Ishikawa (cell line): ENCODE measurements at regions not wholly inside any gene's neighbourhood (a gene's known extent, or its start where the extent isn't known, plus 50 kb on each side); places are given as distances from the start of the nearest gene placed in this dataset.

Experiments used
- CEBPB ChIP-seq: IDR thresholded peaks from 2 replicates; pipeline ENCODE4 v1.6.1; 2012
- CREB1 ChIP-seq: IDR thresholded peaks from 2 replicates; pipeline ENCODE4 v1.6.1; 2012; ENCODE audit warnings: low read depth
- EGR1 ChIP-seq: IDR thresholded peaks from 2 replicates; pipeline ENCODE4 v1.6.1; 2012
- EP300 ChIP-seq: IDR thresholded peaks from 2 replicates; pipeline ENCODE4 v1.6.1; 2012; ENCODE audit warnings: borderline replicate concordance
- NFIC ChIP-seq: IDR thresholded peaks from 2 replicates; pipeline ENCODE4 v1.6.1; 2012
- RAD21 ChIP-seq: IDR thresholded peaks from 2 replicates; pipeline ENCODE4 v1.6.1; 2012; ENCODE audit warnings: low read depth
- TAF1 ChIP-seq: IDR thresholded peaks from 2 replicates; pipeline ENCODE4 v1.6.1; 2012; ENCODE audit warnings: low read depth, mild to moderate bottlenecking
- TCF12 ChIP-seq: IDR thresholded peaks from 2 replicates; pipeline ENCODE4 v1.6.1; 2012; ENCODE audit warnings: low read depth
- TEAD4 ChIP-seq: IDR thresholded peaks from 2 replicates; pipeline ENCODE4 v1.6.1; 2012
- USF1 ChIP-seq: IDR thresholded peaks from 2 replicates; pipeline ENCODE4 v1.6.1; 2012
- YY1 ChIP-seq: IDR thresholded peaks from 2 replicates; pipeline ENCODE4 v1.6.1; 2012; ENCODE audit warnings: low read depth
- TF ChIP-seq, protein P1 (sequence below): IDR thresholded peaks from 2 replicates; pipeline ENCODE4 v1.6.1; 2012; ENCODE audit warnings: low read depth, mild to moderate bottlenecking
- TF ChIP-seq, protein P2 (sequence below): IDR thresholded peaks from 2 replicates; pipeline ENCODE4 v1.6.1; 2012

DNA sequence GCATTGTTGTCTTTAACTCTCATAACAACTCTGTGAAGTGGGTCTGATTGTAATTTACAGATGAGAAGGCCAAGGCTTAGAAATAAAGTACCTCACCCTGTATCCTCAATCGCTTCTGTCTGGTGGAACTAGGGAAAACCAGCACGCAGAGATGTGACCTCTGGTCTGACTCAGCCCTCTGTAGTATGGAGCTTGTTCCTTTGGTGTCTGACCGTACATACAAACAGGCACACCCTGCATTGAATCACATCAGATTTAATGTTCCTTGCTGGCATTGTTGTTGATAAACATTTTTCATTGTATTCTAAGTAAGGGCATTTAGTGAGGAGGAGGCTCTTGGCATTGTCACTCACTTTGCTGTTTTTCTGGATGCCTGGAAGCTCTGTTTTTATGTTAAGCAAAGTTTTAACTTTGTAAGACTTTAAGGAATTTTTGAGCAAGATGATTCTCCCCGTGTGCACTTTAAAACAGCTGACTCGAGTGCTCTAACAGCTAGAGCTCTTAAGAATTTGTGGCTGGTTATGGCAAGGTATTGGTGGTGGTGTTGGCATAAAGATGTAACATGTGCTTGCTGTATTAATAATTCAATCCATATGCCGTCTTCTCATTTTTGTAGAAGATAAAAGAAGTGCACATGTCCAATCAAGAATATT lies 89.0 kb upstream of the SPATA13 start:
- TF ChIP-seq CREB1 = no peak
- TF ChIP-seq, protein P1, sequence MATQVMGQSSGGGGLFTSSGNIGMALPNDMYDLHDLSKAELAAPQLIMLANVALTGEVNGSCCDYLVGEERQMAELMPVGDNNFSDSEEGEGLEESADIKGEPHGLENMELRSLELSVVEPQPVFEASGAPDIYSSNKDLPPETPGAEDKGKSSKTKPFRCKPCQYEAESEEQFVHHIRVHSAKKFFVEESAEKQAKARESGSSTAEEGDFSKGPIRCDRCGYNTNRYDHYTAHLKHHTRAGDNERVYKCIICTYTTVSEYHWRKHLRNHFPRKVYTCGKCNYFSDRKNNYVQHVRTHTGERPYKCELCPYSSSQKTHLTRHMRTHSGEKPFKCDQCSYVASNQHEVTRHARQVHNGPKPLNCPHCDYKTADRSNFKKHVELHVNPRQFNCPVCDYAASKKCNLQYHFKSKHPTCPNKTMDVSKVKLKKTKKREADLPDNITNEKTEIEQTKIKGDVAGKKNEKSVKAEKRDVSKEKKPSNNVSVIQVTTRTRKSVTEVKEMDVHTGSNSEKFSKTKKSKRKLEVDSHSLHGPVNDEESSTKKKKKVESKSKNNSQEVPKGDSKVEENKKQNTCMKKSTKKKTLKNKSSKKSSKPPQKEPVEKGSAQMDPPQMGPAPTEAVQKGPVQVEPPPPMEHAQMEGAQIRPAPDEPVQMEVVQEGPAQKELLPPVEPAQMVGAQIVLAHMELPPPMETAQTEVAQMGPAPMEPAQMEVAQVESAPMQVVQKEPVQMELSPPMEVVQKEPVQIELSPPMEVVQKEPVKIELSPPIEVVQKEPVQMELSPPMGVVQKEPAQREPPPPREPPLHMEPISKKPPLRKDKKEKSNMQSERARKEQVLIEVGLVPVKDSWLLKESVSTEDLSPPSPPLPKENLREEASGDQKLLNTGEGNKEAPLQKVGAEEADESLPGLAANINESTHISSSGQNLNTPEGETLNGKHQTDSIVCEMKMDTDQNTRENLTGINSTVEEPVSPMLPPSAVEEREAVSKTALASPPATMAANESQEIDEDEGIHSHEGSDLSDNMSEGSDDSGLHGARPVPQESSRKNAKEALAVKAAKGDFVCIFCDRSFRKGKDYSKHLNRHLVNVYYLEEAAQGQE = no peak
- TF ChIP-seq TAF1 = no peak
- no peak for TF ChIP-seq YY1
- TF ChIP-seq TCF12 = no peak
- TF ChIP-seq USF1 = no peak
- TF ChIP-seq RAD21 = no peak
- no peak for TF ChIP-seq TEAD4
- TF ChIP-seq, protein P2, sequence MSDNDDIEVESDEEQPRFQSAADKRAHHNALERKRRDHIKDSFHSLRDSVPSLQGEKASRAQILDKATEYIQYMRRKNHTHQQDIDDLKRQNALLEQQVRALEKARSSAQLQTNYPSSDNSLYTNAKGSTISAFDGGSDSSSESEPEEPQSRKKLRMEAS = no peak
- no peak for TF ChIP-seq EGR1
- TF ChIP-seq EP300 = no peak
- TF ChIP-seq CEBPB = no peak
- TF ChIP-seq NFIC = no peak
